ENCODE measurements at regions not wholly inside any gene's neighbourhood (a gene's known extent, or its start where the extent isn't known, plus 50 kb on each side); places are given as distances from the start of the nearest gene placed in this dataset.
"Not testable (repeated sequence)": the region's sequence is repeated elsewhere in the genome, so short reads cannot be mapped to it uniquely, and the experiment has no call there.

DNA sequence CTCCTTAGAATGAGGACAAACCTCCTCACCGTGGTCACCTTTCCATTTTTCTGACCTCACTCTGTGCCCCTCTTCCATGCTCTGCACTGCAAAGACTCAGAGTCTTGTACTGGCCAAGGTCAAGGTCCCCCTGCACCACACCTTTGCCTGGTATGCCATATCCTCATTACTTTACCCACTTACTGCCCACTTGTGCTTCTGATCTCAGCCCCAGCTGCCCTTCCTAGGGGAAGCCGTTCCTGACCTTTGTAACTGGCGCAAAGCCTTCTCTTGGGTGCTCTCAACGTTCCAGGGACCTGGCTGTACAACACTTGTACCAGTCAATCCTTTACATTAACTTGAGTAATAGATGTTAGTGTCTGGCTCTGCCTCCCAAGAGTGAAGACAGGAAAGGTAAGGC lies 256.0 kb downstream of the SV2B start:
- Histone ChIP-seq H3K36me3 (ENCODE audit: control insufficient read depth, insufficient read depth, low read length) (no peaks in the 10 kb centered on the region), H3K4me3 (ENCODE audit: low read depth, low read length) (no peak overlapping the region), H3K27me3 (ENCODE audit: control insufficient read depth, insufficient read depth, low read length) (no peaks in the 10 kb centered on the region)
- POLR2A ChIA-PET, result no interaction called here
- TF ChIP-seq CTCF (IDR thresholded peaks at IDR 0.05; ENCODE audit: insufficient read depth, low read depth, low read length), result no peak
- CTCF ChIA-PET, result interaction anchor here (0.6 kb wide), 1 partner anchor 105 kb away, joined by 3 read pairs; no protein-coding TSS in a partner anchor
- DNase-seq (ENCODE audit: low read depth), result no peak

DNA sequence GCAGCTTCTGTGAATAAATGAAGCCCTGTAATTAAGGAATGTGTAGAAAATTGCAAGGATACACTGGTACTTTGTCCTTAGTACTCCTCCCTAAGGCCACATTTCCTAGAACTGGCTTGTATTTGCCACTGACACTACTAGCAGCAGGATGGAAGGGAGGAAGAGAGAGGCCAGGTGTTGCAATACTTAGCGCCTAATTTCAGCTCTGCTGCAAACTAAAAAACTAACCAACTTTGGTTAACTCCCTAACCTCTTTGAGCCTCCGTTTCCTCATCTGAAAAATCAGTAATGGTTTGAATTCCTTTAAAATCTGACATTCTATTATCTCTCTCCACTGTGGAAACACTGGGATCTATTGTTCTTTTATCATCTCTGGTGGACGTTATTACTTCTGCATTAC lies 257.0 kb downstream of the SV2B start:
- no peak overlapping the region for H3K4me3 ChIP-seq (ENCODE audit: low read depth, low read length)
- no peaks in the 10 kb centered on the region for H3K36me3 ChIP-seq (ENCODE audit: control insufficient read depth, insufficient read depth, low read length)
- no peaks in the 10 kb centered on the region for H3K27me3 ChIP-seq (ENCODE audit: control insufficient read depth, insufficient read depth, low read length)
- no peak for DNase-seq (ENCODE audit: low read depth)
- ChIA-PET CTCF (no interaction called here), POLR2A (no interaction called here)
- no peak for TF ChIP-seq CTCF (IDR thresholded peaks at IDR 0.05; ENCODE audit: insufficient read depth, low read depth, low read length)

DNA sequence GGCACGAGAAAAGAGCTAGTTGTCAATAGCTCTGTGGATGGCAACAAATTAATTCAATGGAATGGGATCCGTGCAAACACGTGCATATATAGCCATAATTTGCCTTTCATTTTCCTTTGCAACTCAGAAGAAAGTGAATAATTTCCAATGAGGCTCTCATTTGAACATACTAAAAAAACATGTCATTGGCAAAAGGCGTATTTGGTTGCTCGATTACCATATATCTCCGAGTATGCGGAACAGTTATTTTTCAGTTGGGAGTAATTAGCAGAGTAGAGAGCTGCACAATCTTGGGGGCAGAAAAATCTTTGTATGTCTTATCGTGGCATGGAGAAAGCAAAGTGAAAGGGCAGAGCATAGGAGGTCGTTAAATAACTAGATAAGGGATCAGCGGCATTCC lies 257.4 kb downstream of the SV2B start:
- no peaks in the 10 kb centered on the region for H3K27me3 ChIP-seq (ENCODE audit: control insufficient read depth, insufficient read depth, low read length)
- DNase-seq (ENCODE audit: low read depth), result no peak
- POLR2A ChIA-PET, result no interaction called here
- no peak for TF ChIP-seq CTCF (IDR thresholded peaks at IDR 0.05; ENCODE audit: insufficient read depth, low read depth, low read length)
- no peak overlapping the region for H3K4me3 ChIP-seq (ENCODE audit: low read depth, low read length)
- CTCF ChIA-PET, result no interaction called here
- H3K36me3 ChIP-seq (ENCODE audit: control insufficient read depth, insufficient read depth, low read length), result no peaks in the 10 kb centered on the region

GRCh38 chr15:91358405-91358804 lies 258.3 kb downstream of the SV2B start:
- ChIA-PET POLR2A (no interaction called here), CTCF (no interaction called here)
- no peak for DNase-seq (ENCODE audit: low read depth)
- Histone ChIP-seq H3K36me3 (ENCODE audit: control insufficient read depth, insufficient read depth, low read length) (no peaks in the 10 kb centered on the region), H3K4me3 (ENCODE audit: low read depth, low read length) (no peak overlapping the region), H3K27me3 (ENCODE audit: control insufficient read depth, insufficient read depth, low read length) (no peaks in the 10 kb centered on the region)
- no peak for TF ChIP-seq CTCF (IDR thresholded peaks at IDR 0.05; ENCODE audit: insufficient read depth, low read depth, low read length)

DNA sequence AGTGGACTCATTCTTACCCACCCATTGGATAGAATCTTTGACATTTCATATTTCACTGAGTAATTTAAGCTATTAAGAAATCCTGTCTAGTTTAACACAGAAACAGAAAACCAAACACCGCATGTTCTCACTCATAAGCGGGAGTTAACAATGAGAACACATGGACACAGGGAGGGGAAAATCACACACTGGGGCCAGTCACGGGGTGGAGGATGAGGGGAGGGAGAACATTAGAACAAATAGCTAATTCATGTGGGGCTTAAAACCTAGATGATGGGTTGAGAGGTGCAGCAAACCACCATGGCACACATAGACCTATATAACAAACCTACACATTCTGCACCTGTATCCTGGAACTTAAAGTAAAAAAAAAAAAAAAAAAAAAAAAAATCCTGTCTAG lies 261.6 kb downstream of the SV2B start:
- H3K27me3 ChIP-seq (ENCODE audit: control insufficient read depth, insufficient read depth, low read length); POLR2A ChIA-PET; DNase-seq (ENCODE audit: low read depth); H3K36me3 ChIP-seq (ENCODE audit: control insufficient read depth, insufficient read depth, low read length); H3K4me3 ChIP-seq (ENCODE audit: low read depth, low read length); CTCF ChIA-PET: not testable (repeated sequence)

DNA sequence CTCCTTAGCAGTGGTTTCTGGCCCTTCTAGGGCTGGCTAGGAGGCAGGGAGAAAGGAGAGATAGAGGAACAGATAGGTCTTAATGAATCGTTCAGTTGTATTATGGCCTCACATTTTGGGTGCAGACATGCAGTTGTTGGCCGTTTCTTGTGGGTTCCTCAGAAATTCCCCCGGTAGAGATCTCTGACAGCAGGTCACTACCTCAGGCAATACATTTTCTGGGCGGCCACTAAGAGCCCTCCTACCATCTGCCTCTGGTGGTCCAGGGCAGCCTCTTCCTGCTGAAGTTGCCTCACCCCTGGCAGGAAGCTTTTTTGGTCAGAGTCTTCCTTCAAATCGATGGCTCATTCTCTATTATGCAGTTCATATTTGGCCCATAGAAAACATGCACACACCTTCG lies 266.1 kb downstream of the SV2B start:
- POLR2A ChIA-PET, result no interaction called here
- no peak overlapping the region for H3K4me3 ChIP-seq (ENCODE audit: low read depth, low read length)
- TF ChIP-seq CTCF (IDR thresholded peaks at IDR 0.05; ENCODE audit: insufficient read depth, low read depth, low read length), result no peak
- H3K36me3 ChIP-seq (ENCODE audit: control insufficient read depth, insufficient read depth, low read length), result no peaks in the 10 kb centered on the region
- no peak for DNase-seq (ENCODE audit: low read depth)
- CTCF ChIA-PET, result no interaction called here
- no peaks in the 10 kb centered on the region for H3K27me3 ChIP-seq (ENCODE audit: control insufficient read depth, insufficient read depth, low read length)
